CD14-positive monocyte (primary cell): ENCODE measurements at regions not wholly inside any gene's neighbourhood (a gene's known extent, or its start where the extent isn't known, plus 50 kb on each side); places are given as distances from the start of the nearest gene placed in this dataset.

Experiments
- DNase-seq, 3 donors: peaks; one replicate each; pipeline ENCODE4 v3.0.0-alpha.2; 2011 to 2022
- H2AFZ ChIP-seq: 2 replicates; pipeline ENCODE4 v1.6.0; 2012; ENCODE audit warnings: mild to moderate bottlenecking, low read depth, low read length, inconsistent platforms; ENCODE audit not compliant: insufficient read depth, poor library complexity, severe bottlenecking
- H3K27ac ChIP-seq, 2 donors: 1 replicate in 1 of 2; 2 replicates in 1 of 2; pipeline ENCODE4 v1.5.1; 2012 to 2013; ENCODE audit warnings: low read length in 2 of 2, control low read depth in 1 of 2, inconsistent platforms in 1 of 2, low read depth in 1 of 2, mild to moderate bottlenecking in 1 of 2
- H3K27me3 ChIP-seq, 2 donors: one replicate each; pipeline versions ENCODE4 v1.6.0 to v1.6.1; 2011 to 2013; ENCODE audit warnings: low read length in 2 of 2; ENCODE audit not compliant: control insufficient read depth in 2 of 2, insufficient read depth in 2 of 2
- H3K36me3 ChIP-seq, 2 donors: replicated peaks in 1 of 2; 1 replicate in 1 of 2; 2 replicates in 1 of 2; pipeline versions ENCODE4 v1.5.1 to v1.6.1; 2012 to 2013; ENCODE audit warnings: low read length in 2 of 2, control low read depth in 1 of 2, inconsistent platforms in 1 of 2, mild to moderate bottlenecking in 1 of 2; ENCODE audit not compliant: insufficient read depth in 2 of 2, control insufficient read depth in 1 of 2
- H3K4me1 ChIP-seq, 2 donors: 1 replicate in 1 of 2; 2 replicates in 1 of 2; pipeline versions ENCODE4 v1.5.1 to v1.6.1; 2012 to 2013; ENCODE audit warnings: low read length in 2 of 2, control low read depth in 1 of 2, inconsistent platforms in 1 of 2, mild to moderate bottlenecking in 1 of 2, moderate library complexity in 1 of 2; ENCODE audit not compliant: insufficient read depth in 2 of 2, control insufficient read depth in 1 of 2
- H3K4me2 ChIP-seq: replicated peaks from 2 replicates; pipeline ENCODE3; 2012; ENCODE audit warnings: low read length, moderate library complexity, mild to moderate bottlenecking; ENCODE audit not compliant: poor library complexity, severe bottlenecking; ENCODE audit errors: extremely low read depth
- H3K4me3 ChIP-seq, 3 experiments: fragments of 200-600 bp in 1 of 3; sonication (generic) in 1 of 3; replicated peaks in 1 of 3; 1 replicate in 2 of 3; 2 replicates in 1 of 3; pipeline ENCODE4 v1.5.1; 2011 to 2013; ENCODE audit warnings: low read length in 3 of 3, mild to moderate bottlenecking in 3 of 3, control low read depth in 2 of 3, low read depth in 2 of 3, inconsistent platforms in 1 of 3, moderate library complexity in 1 of 3
- H3K79me2 ChIP-seq: 2 replicates; pipeline ENCODE4 v1.6.0; 2012; ENCODE audit warnings: mild to moderate bottlenecking, control low read depth, inconsistent platforms, low read length, moderate library complexity; ENCODE audit not compliant: insufficient read depth
- H3K9ac ChIP-seq: 2 replicates; pipeline ENCODE4 v1.6.0; 2017; ENCODE audit warnings: low read length, mild to moderate bottlenecking; ENCODE audit not compliant: insufficient read depth, poor library complexity, severe bottlenecking
- H3K9me3 ChIP-seq, 2 donors: replicated peaks in 1 of 2; 1 replicate in 1 of 2; 2 replicates in 1 of 2; pipeline versions ENCODE4 v1.5.1 to v1.6.1; 2012 to 2013; ENCODE audit warnings: low read length in 2 of 2, control low read depth in 1 of 2; ENCODE audit not compliant: control insufficient read depth in 1 of 2, insufficient read depth in 1 of 2
- H4K20me1 ChIP-seq: 2 replicates; pipeline ENCODE4 v1.6.0; 2012; ENCODE audit warnings: mild to moderate bottlenecking, low read length, control low read depth, moderate library complexity; ENCODE audit not compliant: insufficient read depth
- H3K27ac Mint-ChIP-seq, 7 donors: one replicate each; pipeline ENCODE4 v1.8.0; 2020; ENCODE audit warnings: mild to moderate bottlenecking in 7 of 7, mixed read lengths in 7 of 7, moderate library complexity in 6 of 7, inconsistent platforms in 2 of 7
- H3K27me3 Mint-ChIP-seq, 3 donors: one replicate each; pipeline ENCODE4 v1.8.0; 2021 to 2022; ENCODE audit warnings: low read depth in 3 of 3, mild to moderate bottlenecking in 3 of 3, mixed read lengths in 3 of 3, moderate library complexity in 3 of 3, inconsistent platforms in 1 of 3
- H3K36me3 Mint-ChIP-seq, 2 donors: one replicate each; pipeline ENCODE4 v1.8.0; 2020; ENCODE audit warnings: mixed read lengths in 2 of 2, inconsistent platforms in 1 of 2, mild to moderate bottlenecking in 1 of 2
- H3K4me1 Mint-ChIP-seq: one replicate; pipeline ENCODE4 v1.8.0; 2020; ENCODE audit warnings: mild to moderate bottlenecking, mixed read lengths
- H3K4me3 Mint-ChIP-seq, 2 donors: one replicate each; pipeline ENCODE4 v1.8.0; 2020; ENCODE audit warnings: mild to moderate bottlenecking in 2 of 2, mixed read lengths in 2 of 2, moderate library complexity in 1 of 2
- H3K9me3 Mint-ChIP-seq, 7 donors: one replicate each; pipeline ENCODE4 v1.8.0; 2020 to 2022; ENCODE audit warnings: mixed read lengths in 7 of 7, mild to moderate bottlenecking in 6 of 7, moderate library complexity in 6 of 7, inconsistent platforms in 2 of 7
- WGBS: methylation state at CpG from one replicate; pipeline ENCODE4 v1.1.5; 2013; ENCODE audit warnings: missing lambda C conversion rate; ENCODE audit not compliant: insufficient coverage; 5-methylcytosine and 5-hydroxymethylcytosine counted together
- intact Hi-C, 2 donors: fragments of 100-400 bp; cut with micrococcal nuclease; formaldehyde crosslinking; loops; one replicate each; pipeline versions ENCODE4 v1.15.0 to v1.15.1; 2023
- TF ChIP-seq, protein P1 (sequence below): fragments of 200-600 bp; IDR thresholded peaks from one replicate; pipeline ENCODE4 v1.8.0; 2022; ENCODE audit warnings: antibody characterized with exemption, mild to moderate bottlenecking

DNA sequence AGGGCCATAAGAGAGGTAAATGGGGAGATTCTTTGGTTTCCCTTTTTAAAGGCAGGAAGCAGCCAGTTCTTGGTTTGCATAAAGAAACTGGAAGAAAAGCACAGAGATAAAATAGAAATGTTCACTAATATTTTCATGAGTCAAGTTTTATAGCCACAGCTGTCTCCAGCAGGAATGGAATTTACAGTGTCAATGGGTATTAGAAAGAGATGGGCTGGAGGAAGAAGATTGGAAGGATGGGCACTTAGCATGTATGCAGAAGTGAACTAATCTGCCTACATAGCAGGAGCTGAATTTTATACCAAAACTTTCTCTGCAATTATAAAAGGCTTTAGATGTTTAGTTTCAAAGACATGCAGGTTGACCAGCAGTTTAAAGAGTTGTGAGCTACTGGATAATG is 521.9 kb upstream of the GOLIM4 start:
- no peaks in the 10 kb centered on the region for H3K36me3 ChIP-seq
- TF ChIP-seq, protein P1, sequence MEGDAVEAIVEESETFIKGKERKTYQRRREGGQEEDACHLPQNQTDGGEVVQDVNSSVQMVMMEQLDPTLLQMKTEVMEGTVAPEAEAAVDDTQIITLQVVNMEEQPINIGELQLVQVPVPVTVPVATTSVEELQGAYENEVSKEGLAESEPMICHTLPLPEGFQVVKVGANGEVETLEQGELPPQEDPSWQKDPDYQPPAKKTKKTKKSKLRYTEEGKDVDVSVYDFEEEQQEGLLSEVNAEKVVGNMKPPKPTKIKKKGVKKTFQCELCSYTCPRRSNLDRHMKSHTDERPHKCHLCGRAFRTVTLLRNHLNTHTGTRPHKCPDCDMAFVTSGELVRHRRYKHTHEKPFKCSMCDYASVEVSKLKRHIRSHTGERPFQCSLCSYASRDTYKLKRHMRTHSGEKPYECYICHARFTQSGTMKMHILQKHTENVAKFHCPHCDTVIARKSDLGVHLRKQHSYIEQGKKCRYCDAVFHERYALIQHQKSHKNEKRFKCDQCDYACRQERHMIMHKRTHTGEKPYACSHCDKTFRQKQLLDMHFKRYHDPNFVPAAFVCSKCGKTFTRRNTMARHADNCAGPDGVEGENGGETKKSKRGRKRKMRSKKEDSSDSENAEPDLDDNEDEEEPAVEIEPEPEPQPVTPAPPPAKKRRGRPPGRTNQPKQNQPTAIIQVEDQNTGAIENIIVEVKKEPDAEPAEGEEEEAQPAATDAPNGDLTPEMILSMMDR: no peak
- intact Hi-C loops: no loop called here
- no peaks in the 10 kb centered on the region for H3K9me3 Mint-ChIP-seq
- no peaks in the 10 kb centered on the region for H3K27me3 Mint-ChIP-seq
- H3K4me1 Mint-ChIP-seq: peaks cover 2% of the 10 kb centered on the region
- no peak overlapping the region for H3K4me3 ChIP-seq
- H3K4me2 ChIP-seq: no peak overlapping the region
- DNase-seq: no peak
- no peaks in the 10 kb centered on the region for H3K9me3 ChIP-seq
- H3K27me3 ChIP-seq: no peaks in the 10 kb centered on the region
- H3K27ac Mint-ChIP-seq: peak overlapping the region in 1 of 7 donors; percentile 61
- no peak overlapping the region for H2AFZ ChIP-seq
- H3K9ac ChIP-seq: no peak overlapping the region
- no peaks in the 10 kb centered on the region for H3K4me1 ChIP-seq
- no peaks in the 10 kb centered on the region for H3K79me2 ChIP-seq
- H3K27ac ChIP-seq: no peak overlapping the region
- no peaks in the 10 kb centered on the region for H3K36me3 Mint-ChIP-seq
- H3K4me3 Mint-ChIP-seq: no peak overlapping the region
- H4K20me1 ChIP-seq: no peaks in the 10 kb centered on the region

DNA sequence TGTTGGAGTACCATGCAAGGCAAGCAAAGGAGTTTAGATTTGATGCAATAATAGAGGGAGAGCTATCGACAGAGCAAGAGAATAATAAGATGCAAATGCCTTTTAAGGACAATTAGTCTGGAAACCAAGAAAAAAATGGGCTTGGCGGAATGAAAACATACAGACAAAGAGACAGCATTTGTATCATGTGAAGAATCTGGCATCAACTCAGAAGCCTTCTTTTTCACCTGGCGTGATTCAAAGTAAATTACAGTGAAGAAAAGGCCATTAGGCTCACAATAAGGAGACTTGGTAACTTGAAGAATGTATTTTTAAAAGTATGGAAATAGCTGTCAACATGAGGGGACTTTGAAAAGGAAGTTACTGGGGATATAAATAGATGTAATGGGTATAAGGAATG is 521.2 kb upstream of the GOLIM4 start:
- Histone ChIP-seq H3K9ac (no peak overlapping the region), H3K36me3 (no peaks in the 10 kb centered on the region), H4K20me1 (no peaks in the 10 kb centered on the region), H3K9me3 (no peaks in the 10 kb centered on the region), H2AFZ (no peak overlapping the region), H3K27ac (no peak overlapping the region), H3K4me3 (no peak overlapping the region), H3K79me2 (no peaks in the 10 kb centered on the region), H3K4me1 (no peaks in the 10 kb centered on the region), H3K4me2 (no peak overlapping the region), H3K27me3 (no peaks in the 10 kb centered on the region)
- Mint-ChIP-seq H3K36me3 (no peaks in the 10 kb centered on the region), H3K9me3 (no peaks in the 10 kb centered on the region), H3K4me3 (no peak overlapping the region), H3K27ac (no peak overlapping the region), H3K27me3 (no peaks in the 10 kb centered on the region), H3K4me1 (peaks cover 4% of the 10 kb centered on the region)
- DNase-seq: no peak
- intact Hi-C loops: no loop called here
- TF ChIP-seq, protein P1: no peak
- WGBS: 80% methylated on average over 2 of the region's 3 CpGs
